GM19468 (cell line): ENCODE measurements at regions not wholly inside any gene's neighbourhood (a gene's known extent, or its start where the extent isn't known, plus 50 kb on each side); places are given as distances from the start of the nearest gene placed in this dataset.

Experiments
- ATAC-seq: cut with Tn5 transposase; IDR thresholded peaks from one replicate; pipeline ENCODE4 v1.9.1; 2021; ENCODE audit warnings: mild to moderate bottlenecking, moderate library complexity, moderate number of reproducible peaks; ENCODE audit not compliant: unreplicated experiment; ENCODE audit errors: extremely low read depth

DNA sequence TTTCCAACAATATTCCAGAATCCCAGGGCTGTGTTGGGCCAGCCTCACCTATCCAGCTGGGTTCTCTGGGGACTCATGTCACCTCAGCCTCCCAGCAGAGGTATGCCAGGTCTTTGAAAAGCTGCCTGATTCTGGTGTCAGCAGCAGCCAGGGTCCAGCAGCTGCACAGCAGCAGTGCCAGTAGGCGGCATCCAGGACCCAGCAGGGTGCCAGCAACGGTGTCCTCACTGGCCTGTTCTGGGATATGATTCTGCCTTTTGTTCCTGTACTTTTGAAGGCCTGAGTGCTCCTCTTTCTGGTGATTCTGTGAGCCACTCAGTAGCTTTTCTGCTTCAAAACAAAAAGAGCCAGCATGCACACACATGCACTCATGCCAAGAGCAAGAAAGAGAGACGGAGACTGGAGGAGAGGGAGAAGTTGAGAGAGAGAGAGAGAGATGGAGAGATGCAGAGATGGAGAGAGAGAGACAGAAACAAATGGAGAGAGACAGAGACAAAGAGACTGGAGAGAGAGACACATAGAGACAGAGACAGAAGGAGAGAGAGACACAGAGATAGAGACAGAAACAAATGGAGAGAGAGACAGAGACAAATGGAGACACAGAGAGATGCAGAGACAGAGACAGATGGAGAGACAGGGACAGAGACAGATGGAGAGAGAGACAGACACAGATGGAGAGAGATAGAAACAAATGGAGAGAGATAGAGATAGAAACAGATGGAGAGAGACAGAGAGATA lies 205.7 kb downstream of the UACA start:
- no peak for ATAC-seq

DNA sequence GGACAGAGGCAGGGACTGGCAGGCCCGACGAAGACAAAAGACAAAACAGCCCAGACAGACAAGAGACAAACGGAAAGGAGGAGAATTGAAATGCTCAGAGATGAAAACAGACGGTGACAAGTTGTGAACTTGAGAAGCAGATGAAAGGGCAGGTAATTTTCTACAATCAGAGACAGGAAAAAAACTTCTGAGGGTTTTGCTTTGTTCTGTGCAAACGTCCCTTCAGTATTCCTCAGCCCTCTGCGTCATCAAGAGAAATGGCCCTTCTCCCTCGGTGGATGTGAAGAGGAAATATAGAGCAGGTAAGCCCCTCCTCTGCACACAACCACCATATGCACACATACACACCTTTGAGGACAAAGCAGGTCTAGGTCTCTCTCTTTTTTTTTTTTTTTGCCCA lies 206.6 kb downstream of the UACA start:
- ATAC-seq: no peak

DNA sequence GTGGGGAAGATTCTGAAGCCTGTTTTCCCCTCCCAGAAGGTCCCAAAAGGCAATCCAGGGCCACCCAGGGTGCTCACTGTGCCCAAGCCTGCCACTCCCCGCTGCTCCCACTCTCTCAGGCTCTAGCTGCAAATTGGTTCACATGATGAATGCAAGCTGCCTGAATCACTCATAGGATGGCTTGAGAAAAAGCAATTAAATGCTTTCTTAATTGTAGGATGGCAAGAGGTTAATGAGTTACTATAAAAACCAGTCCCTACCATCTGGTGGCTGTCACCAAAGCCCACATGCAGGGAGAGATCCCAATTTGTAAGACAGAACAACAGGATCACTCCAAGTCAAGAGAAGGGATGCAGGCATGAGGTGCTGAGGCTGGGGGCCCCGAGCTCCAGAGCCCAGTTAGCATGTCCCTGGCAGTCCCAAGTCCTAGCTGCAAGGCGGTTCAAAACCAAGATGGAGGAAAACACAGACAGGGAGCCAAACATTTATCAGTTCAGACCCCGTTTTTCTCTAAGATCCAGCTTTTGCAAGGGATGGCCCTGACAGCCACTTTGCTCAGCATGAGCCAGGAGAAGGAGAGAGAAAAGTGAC lies 207.1 kb downstream of the UACA start:
- ATAC-seq: no peak

DNA sequence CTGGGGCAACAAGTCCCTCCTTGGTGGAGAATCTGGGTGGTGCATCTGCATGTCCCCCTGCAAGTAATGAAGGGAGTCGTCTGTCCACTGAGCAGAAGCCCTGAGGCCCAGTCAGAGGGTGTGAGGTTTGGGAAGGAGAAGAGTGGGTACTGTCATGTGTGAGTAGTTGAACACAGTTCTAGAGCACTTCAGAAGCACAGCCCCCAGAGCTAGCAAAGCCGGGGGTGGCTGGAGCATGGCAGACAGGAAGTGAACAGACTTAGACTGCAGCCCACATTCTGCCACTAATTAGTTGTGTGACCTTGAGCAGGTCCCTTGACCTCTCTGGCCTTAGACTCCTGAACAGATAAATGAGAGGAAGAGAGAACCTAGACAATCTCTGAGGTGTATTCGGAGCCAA lies 207.6 kb downstream of the UACA start:
- ATAC-seq: no peak

DNA sequence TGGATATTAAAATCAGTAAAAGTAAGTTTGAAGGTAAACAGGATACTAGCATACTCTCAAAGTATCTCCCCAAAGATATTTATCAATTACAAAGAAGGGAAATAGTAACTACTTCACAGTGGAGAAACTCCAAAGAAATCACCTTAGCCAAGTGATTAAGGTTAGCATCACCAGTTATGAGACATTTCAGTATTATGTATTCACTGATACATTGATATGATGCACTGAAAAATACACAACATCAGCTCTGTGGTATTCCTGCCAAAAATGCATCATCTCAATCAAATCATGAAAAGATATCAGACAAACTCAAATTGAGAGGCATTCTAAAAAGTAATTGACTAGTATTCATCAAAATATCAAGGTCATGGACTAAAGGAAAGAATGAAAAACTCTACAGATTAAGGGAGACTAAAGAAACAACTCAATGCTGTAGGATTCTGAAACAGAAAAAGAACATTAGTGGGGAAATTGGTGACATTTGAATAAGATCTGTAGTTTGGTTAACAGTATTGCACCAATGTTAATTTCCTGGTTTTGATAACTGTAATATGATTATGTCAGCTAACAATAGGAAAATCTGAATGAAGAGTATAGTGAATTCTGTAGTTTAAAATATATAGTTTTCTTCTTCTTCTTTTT lies 215.4 kb downstream of the UACA start:
- ATAC-seq: no peak

DNA sequence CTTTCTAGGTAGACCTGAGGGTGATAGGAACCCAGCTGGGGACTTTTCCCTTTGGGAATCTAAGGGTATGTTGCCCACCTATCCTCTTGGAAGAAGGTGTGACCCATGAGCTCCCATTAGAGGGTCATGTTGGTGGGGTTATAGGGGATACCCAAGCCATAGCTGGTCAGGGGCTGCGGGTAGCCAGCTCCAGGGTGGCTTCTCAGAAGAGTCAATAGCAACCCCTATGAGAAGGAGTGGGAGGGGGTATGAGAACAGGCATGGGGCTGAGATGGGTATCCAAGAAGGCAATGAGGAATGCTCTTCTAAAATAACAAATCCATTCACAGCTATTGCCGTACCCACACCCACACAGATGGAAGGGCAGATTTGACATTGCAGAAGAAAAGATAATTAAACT lies 217.8 kb downstream of the UACA start:
- ATAC-seq: no peak

DNA sequence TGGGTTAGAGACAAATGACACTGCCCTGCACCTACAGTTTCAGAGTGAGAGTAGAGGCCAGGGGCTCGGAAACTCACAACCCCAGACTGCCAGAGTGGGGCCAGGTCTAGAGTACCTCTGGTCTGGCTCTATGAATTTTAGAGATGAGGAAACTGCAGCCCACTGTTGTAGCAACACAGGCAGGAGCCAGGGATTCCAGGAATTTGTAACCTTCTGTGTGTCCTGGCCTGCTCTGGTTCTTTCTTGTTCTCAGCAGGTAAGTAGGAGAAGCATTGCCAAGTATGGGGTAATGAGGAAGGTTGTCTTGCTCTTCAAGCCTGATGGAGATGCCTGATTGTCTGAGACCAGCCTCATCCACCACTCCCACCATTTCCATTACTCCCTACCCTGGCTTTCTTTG lies 221.8 kb downstream of the UACA start:
- no peak for ATAC-seq

DNA sequence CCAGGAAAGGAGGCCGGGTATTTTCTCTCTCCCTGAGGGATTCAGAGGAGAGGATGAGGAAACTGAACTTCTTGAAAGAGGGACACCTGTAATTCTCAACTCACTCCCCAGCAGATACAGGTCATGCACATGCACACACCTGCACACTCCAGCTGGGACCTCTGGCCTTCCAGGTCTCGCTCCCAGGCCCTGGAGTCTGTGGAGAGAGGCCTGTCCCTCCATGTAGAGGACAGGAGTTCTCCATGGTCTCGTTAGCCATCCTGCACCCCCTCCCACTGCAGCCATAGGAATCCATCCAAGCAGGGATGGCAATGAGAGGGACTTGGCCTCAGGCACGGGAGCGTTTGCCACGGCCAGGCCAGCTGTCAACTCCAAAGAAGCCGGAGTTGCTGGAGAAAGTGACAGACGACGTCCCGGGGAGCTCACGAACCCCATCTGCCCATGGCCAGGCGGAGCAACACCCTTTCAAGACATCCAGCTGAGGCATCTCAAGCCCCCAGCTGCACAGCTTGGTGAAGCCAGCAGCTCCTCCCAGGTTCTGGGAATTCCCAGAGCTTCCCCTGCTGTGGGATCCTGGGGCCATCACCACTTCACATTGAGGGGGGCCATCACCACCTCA lies 223.3 kb downstream of the UACA start:
- no peak for ATAC-seq

DNA sequence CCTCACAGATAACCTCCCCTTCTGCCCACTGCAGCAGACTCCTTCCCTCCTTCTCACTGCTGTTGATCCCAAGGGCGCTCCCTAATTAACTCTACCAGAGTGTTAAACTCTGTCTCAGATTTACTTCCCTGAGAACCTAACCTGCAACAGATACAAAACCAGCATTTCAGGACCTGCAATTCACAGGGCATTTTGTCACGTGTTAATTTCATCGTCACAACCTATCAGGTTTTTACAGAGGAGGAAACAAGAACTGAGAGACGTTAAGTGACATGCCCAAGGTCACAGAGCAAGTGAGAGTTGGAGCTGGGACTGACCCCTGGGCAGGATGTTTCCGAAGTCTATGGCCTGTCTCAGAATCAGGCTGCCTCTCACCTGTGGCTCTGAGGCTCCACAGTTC lies 223.9 kb downstream of the UACA start:
- no peak for ATAC-seq

DNA sequence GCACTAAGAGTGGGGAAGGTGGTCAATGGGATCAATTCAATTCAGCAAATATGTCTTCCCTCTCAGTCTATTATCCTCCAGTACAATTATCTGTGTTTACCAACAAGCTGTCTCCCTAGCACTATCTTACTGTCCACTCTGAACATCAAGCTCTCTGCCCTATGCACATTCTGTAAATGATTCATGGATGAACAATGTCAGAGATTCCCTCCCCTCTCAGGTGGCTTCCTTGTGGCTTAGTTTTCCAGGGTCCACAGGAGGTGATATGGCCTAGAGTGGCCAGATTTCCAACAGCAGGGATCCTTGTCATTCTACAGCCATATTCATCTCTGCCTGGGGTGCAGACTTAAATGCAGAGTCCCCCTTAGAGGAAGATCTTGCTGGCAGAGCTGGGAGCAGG lies 225.1 kb downstream of the UACA start:
- ATAC-seq: no peak

DNA sequence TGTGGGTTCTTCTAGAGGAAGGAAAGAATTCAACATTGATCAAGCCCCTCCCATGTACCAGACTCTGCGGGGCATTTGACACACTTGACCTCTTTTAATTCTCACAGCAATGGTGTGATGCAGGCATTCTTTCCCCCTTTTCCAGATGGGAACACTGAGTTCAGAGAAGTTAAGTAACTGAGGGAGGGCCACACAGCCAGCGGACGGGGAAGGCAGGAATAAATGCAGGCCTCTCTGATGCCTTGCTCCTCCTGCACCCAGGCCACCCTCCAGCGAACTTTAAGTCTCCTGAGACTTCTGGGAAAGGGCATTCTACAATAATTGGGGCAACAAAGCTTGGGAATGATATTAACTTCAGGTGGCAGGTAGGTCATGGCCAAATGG lies 227.4 kb downstream of the UACA start:
- ATAC-seq: no peak

DNA sequence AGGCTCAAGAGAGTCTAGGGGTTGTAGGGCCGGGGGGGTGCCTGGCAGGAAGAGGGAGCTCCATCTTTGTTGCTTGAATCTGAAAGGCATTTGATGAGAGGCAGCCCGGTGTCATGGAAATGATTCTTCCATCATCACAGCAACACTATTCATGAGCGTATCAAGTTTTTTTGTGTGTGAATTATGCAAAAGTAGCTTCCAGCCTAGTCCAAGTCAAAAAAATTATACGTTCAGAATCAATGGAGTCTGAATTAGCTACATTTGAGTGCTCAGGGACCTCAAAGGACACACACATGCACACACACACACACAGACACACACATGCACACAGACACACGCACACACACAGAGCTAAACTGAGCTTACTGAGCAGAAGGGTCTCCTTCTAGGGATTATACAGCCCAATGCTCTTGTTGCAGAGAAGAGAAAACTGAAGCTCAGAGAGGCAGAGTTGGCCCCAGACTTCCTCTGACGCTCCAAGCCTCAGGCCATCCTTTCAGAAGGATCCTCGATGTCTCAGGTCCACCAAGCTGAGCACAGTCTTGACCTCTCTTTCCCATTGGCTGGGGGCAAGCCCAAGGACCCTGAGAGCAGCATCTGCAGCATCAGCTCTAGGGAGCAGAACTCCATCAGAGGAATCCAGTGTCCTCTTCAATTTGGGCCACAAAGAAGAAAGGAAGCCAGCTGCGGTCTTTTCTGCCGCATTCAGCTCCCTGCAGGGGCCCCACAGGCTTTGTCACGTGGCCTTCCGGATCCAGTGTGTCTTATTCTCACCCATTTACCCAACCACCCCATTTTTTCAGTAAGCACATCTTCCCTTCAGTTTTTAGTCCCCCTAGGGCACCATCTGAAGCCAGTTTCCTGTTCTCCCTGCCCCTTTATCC lies 228.0 kb downstream of the UACA start:
- ATAC-seq: no peak

DNA sequence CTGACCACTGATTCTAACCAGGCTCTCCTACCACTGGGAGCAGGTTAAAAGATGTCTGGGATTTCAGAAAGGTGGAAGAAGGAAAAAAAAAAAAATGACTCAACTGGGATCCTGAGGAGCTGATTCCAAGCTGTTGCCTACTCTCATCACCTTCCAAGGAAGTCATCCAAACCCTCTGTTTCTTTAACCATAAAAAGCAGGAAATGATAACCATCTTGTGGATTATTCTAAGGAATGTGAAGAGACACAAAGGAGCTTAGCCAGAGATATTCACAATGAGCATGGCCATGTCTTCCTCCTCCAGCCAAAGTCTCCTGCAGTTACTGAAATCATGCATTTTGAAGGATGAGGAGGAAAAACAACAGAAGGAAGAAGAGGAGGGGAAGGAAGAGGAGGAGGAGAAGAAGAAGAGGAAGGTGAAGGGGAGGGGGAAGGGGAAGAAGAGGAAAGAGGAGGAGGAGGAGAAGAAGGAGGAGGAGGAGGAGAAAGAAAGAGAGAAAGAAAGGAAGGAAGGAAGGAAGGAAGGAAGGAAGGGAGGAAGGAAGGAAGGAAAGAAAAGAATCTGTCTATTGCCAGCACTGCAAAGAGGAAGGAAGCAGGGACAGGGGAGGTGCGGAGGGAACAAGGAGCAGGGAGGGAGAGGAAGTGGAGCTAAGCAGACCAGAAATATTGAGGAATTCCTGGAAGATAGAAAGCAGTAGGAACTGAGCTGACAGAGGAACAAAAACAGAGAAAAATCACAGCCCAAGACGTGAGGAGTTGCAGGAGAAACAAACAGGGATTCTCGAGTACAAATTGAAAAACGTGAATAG lies 229.2 kb downstream of the UACA start:
- no peak for ATAC-seq

DNA sequence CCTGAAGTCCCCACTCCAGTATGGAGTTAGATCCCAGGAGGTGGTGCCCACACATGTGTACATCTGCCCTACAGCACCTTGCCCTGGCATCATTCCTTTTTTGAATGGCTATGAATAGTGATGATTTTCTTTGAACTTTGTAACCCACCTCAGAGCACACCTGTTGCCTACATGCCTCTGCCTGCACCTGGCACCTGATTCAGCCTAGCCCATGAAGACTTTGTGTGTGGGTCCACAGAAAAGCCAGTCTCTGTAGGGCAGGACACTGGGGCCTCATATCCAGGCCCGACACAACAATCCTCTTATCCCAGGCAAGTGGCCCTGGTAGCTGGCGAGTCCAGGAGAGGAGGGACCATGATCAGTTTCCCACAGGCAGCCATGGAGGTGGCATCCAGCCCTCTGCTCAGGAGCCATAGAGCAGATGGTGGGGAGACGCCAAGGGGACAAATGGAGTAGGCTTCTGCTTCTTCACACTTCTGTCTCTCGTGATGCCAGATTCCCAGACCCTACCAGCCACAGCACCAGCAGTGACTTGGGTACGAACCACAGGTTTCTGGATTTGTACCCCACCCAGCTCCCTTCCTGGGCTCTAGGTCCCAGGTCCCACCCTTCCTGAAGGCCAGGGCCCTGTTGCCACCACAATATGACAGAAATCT lies 230.7 kb downstream of the UACA start:
- ATAC-seq: no peak

DNA sequence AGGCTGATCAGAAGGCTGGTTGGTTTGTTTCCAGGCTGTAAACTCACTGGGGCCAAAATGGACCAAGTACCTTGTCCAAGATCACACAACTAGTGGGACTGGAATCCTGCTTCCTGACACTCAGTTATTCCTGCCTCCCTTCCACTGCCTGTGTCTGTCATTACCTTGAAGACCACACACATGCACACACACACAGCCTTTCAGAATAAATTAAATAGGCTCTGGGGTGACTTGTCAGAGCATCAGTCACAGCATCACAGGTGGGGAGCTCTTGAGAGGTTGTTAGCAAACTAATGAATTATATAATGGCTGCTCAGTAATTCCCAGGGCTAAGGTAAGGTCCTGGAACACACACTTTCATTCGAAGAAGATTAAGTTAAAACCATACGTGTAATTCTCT lies 231.8 kb downstream of the UACA start:
- ATAC-seq: no peak

DNA sequence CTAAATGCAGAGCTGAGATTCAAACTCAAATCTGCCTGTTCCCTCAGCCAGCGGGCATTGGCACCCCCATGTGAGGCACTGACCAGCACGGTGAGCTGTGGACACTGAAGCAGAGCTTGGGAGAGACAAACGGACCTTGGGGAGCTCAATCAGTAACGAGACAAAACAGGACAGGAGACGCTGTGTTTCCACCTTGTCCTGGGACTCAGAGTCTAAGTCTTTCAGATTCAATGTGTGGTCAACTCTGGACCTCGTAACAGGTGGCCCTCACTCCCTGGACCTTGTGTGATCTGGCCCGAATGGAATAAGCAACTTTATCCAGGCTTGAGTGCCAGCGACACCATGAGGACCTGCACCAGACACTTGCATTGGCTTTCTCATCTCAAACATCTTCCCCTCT lies 232.5 kb downstream of the UACA start:
- ATAC-seq: no peak

DNA sequence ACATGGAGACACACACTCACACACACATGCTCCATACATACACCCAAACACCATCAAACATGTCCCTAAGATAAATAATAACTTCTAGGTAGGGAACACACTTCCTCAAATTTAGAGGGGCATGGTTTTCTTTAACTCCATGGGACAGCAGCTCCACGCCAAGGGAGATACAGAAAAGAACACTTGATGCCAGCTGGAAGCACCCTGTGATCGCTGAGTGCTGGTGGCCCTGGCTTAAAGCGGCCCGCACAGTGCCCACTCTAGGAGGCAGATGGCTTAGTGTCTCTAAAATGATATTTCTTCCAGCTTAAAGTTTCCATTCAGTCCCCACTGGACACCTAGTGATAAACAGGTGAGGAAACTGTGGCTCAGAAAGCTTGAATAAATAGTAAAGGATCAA lies 232.9 kb downstream of the UACA start:
- ATAC-seq: no peak

DNA sequence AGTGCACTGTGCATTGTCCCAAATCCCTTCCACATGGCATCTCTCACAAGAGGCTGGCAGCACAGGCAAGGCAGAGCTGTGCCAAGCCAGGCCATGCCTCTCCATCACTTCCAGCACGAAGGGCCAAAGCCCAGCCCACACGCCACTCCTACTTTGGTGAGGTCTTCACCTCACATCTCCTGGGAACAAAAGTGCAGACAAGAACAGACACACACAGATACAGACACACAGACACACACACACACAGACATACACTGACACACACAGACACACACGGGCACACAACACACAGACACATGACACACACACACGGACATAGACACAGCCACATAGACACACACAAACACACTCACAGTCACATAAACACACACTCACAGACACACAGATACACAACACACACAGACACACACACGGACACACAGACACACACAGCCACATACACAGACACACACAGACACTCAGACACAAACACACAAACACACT lies 233.3 kb downstream of the UACA start:
- ATAC-seq: no peak

DNA sequence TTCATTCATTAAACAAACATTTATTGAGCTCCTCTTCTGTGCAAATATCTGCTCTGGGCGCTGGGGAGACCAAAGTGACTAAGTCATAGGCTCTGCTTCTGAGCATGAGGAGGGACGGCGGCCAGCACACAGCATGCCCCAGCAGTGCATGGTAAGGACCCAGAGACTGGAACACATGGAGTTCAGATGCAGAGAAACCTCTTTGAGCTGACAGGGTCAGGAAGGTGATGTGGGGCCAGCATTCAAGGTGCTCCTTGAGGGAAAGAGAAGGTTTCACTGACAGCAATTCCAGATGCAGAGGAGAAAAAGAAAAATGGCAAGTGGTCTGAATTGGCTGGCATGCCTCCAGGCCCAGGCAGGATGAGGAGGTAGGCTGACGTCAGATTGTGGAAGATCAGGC lies 234.5 kb downstream of the UACA start:
- no peak for ATAC-seq
